ENCODE measurements at regions not wholly inside any gene's neighbourhood (a gene's known extent, or its start where the extent isn't known, plus 50 kb on each side); places are given as distances from the start of the nearest gene placed in this dataset.

DNA sequence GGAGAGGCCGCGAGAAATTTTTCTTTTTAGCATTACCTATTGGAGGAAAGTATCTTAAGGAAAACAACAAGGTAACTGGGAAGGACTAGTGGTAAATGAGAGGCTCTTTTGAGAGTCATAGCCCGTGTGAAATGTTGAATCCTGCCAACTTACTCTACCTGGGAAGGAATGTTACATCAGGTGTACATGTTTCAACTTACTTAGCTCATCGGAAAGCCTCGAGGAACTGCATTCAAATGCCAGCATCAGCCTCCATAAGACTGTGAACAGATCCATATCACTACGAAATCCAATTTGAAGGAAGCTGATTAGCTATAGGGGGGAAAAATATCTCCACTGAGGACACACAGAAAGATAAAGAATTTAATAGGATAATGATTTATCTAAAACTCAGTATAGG lies 72.3 kb upstream of the PDZRN3 start:
- no peak for DNase-seq
- no peak overlapping the region for H3K4me3 Mint-ChIP-seq (ENCODE audit: low read depth, unreplicated experiment)
- H3K27ac Mint-ChIP-seq (ENCODE audit: unreplicated experiment), result no peak overlapping the region
- CTCF ChIA-PET, result interaction anchor here (0.6 kb wide), 1 partner anchor 18 kb away, joined by 5 read pairs; no protein-coding TSS in a partner anchor
- H3K36me3 Mint-ChIP-seq (ENCODE audit: insufficient read depth, unreplicated experiment), result no peaks in the 10 kb centered on the region
- TF ChIP-seq, protein P1, sequence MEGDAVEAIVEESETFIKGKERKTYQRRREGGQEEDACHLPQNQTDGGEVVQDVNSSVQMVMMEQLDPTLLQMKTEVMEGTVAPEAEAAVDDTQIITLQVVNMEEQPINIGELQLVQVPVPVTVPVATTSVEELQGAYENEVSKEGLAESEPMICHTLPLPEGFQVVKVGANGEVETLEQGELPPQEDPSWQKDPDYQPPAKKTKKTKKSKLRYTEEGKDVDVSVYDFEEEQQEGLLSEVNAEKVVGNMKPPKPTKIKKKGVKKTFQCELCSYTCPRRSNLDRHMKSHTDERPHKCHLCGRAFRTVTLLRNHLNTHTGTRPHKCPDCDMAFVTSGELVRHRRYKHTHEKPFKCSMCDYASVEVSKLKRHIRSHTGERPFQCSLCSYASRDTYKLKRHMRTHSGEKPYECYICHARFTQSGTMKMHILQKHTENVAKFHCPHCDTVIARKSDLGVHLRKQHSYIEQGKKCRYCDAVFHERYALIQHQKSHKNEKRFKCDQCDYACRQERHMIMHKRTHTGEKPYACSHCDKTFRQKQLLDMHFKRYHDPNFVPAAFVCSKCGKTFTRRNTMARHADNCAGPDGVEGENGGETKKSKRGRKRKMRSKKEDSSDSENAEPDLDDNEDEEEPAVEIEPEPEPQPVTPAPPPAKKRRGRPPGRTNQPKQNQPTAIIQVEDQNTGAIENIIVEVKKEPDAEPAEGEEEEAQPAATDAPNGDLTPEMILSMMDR (IDR thresholded peaks at IDR 0.05; ENCODE audit: unreplicated experiment), result no peak
- intact Hi-C loops (cut with micrococcal nuclease; ENCODE audit: unreplicated experiment), result loop anchor here (5.0 kb wide), 1 partner anchor 905 kb away; no protein-coding TSS in a partner anchor
- H3K27me3 Mint-ChIP-seq (ENCODE audit: unreplicated experiment), result no peaks in the 10 kb centered on the region
- BruUV-seq (replicated peaks), result no TSS peak
- no peaks in the 10 kb centered on the region for H3K9me3 Mint-ChIP-seq (ENCODE audit: low read depth, unreplicated experiment)
- H3K4me1 Mint-ChIP-seq (ENCODE audit: low read depth, unreplicated experiment), result no peaks in the 10 kb centered on the region

DNA sequence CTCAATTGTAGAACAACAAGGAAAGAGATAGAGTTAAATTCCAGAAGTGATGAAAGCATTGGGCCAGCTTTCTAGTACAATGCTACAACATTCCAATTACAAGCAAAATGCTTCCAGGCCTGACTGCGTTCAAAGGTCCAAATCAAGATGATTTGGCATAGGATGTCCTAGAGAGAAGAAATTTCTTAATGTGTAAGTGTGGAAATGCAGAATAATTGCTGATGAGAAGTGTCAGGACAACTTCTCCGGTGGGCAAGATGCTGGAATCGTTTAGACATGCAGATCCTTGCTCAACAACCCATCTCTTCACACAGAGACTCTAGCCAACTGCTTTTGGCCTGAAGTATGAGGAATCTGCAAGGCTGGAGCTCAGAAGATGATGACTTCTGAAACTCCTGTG lies 71.1 kb upstream of the PDZRN3 start:
- CTCF ChIA-PET, result no interaction called here
- H3K4me3 Mint-ChIP-seq (ENCODE audit: low read depth, unreplicated experiment), result no peak overlapping the region
- H3K27ac Mint-ChIP-seq (ENCODE audit: unreplicated experiment), result no peak overlapping the region
- no peak for DNase-seq
- H3K27me3 Mint-ChIP-seq (ENCODE audit: unreplicated experiment), result no peaks in the 10 kb centered on the region
- BruUV-seq (replicated peaks), result no TSS peak
- TF ChIP-seq, protein P1 (IDR thresholded peaks at IDR 0.05; ENCODE audit: unreplicated experiment), result no peak
- no peaks in the 10 kb centered on the region for H3K4me1 Mint-ChIP-seq (ENCODE audit: low read depth, unreplicated experiment)
- no peaks in the 10 kb centered on the region for H3K36me3 Mint-ChIP-seq (ENCODE audit: insufficient read depth, unreplicated experiment)
- intact Hi-C loops (cut with micrococcal nuclease; ENCODE audit: unreplicated experiment), result loop anchor here (5.0 kb wide), 1 partner anchor 906 kb away; no protein-coding TSS in a partner anchor
- H3K9me3 Mint-ChIP-seq (ENCODE audit: low read depth, unreplicated experiment), result no peaks in the 10 kb centered on the region

DNA sequence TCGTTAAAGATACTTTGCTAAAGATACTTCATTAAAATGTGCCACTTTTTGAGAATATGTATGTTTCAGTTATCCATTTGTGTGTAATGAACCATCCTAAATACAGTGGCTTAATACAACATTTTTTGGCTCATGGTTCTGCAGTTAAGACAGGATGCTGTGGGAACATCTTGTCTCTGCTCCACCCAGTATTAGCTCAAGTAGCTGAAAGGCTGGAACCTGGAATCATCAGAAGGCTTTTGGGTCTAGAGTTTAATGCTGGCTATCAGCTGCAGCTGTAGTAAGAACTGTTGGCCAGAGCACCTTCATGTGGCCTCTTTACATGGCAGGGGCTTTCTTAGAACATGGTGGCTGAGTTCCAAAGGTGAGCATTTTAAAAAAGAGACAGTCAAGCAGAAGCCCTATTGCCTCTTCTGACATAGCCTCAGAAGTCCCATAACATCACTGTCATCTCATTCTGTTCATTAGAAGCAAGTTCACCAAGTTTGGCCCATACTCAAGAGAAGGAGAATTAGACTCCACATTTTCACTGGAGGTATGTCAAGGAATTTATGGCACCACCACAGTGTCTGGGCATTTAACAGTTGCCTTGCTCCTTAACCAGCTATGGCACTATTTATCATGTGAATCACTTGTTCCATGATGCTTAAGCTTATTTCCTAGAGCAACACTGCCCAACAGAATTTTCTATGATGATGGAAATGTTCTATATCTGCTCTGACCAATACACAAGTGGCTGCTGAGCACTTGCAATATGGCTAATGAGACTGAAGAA lies 70.4 kb upstream of the PDZRN3 start:
- no TSS peak for BruUV-seq (replicated peaks)
- H3K4me3 Mint-ChIP-seq (ENCODE audit: low read depth, unreplicated experiment), result no peak overlapping the region
- intact Hi-C loops (cut with micrococcal nuclease; ENCODE audit: unreplicated experiment), result loop anchor here (5.0 kb wide), 1 partner anchor 907 kb away; no protein-coding TSS in a partner anchor
- no peaks in the 10 kb centered on the region for H3K9me3 Mint-ChIP-seq (ENCODE audit: low read depth, unreplicated experiment)
- H3K27ac Mint-ChIP-seq (ENCODE audit: unreplicated experiment), result no peak overlapping the region
- no peaks in the 10 kb centered on the region for H3K4me1 Mint-ChIP-seq (ENCODE audit: low read depth, unreplicated experiment)
- DNase-seq, result no peak
- CTCF ChIA-PET, result no interaction called here
- TF ChIP-seq, protein P1 (IDR thresholded peaks at IDR 0.05; ENCODE audit: unreplicated experiment), result no peak
- H3K27me3 Mint-ChIP-seq (ENCODE audit: unreplicated experiment), result no peaks in the 10 kb centered on the region
- no peaks in the 10 kb centered on the region for H3K36me3 Mint-ChIP-seq (ENCODE audit: insufficient read depth, unreplicated experiment)

DNA sequence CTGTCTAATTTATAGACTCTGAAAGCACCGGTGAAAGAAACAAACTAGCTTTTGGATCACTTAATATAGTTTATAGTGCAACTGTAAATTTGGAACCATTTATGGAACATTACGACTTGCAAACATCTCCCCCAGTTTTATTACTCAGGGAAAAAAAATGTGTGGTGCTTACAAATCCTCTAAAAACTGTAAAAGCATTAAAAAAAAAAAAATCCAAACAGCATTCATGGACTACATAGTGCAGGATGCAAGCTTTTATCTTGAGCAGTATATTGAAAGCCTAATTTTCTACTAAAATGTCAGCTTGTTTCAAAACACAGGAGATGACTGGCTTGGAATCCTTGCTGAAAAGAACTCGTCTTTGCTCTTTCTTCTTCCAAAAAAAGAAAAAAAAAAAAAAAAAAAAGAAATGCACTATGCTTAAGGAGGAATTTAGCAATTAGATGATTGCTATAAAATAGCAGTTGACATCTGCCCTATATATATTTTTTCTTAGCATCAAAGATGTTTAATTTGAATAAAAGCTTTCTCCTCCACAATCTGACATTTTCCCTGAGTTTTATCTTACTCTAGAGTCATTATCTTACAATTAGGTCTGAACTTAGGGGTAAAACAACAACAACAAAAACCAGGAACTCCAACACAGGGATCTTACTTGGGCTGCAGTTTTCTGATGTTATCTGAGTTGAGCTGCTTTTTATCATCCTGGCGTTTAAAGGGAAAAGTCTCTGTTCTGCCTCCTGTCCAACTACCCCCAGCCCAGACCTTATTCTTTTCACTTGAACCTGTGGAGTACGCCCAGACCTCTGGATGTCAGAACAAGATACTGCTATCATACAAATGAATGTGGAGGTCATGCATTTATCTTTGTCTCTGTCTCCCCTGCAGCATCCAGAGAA lies 62.6 kb upstream of the PDZRN3 start:
- no TSS peak for BruUV-seq (replicated peaks)
- DNase-seq, result no peak
- intact Hi-C loops (cut with micrococcal nuclease; ENCODE audit: unreplicated experiment), result no loop called here
- CTCF ChIA-PET, result no interaction called here
- Mint-ChIP-seq H3K27ac (ENCODE audit: unreplicated experiment) (no peak overlapping the region), H3K27me3 (ENCODE audit: unreplicated experiment) (no peaks in the 10 kb centered on the region), H3K36me3 (ENCODE audit: insufficient read depth, unreplicated experiment) (no peaks in the 10 kb centered on the region), H3K9me3 (ENCODE audit: low read depth, unreplicated experiment) (peaks cover 3% of the 10 kb centered on the region), H3K4me3 (ENCODE audit: low read depth, unreplicated experiment) (no peak overlapping the region), H3K4me1 (ENCODE audit: low read depth, unreplicated experiment) (no peaks in the 10 kb centered on the region)
- TF ChIP-seq, protein P1 (IDR thresholded peaks at IDR 0.05; ENCODE audit: unreplicated experiment), result no peak

Measured in Calu3 (cell line).